Cardiac muscle cell (in vitro differentiated cells and primary cell): ENCODE measurements at regions not wholly inside any gene's neighbourhood (a gene's known extent, or its start where the extent isn't known, plus 50 kb on each side); places are given as distances from the start of the nearest gene placed in this dataset.

ENCODE experiments used
- DNase-seq, 2 donors: peaks; one replicate each; pipeline versions ENCODE4 v3.0.0 to v3.0.0-alpha.2; 2010 to 2017; ENCODE audit warnings: low read depth in 1 of 2, low spot score in 1 of 2
- H3K27ac ChIP-seq: fragments of 200-600 bp; sonication (generic); 2 replicates; pipeline ENCODE4 v1.5.1; 2016
- H3K27me3 ChIP-seq: fragments of 200-600 bp; sonication (generic); 2 replicates; pipeline ENCODE4 v1.6.0; 2016; ENCODE audit warnings: control low read depth
- H3K36me3 ChIP-seq: fragments of 200-600 bp; sonication (generic); 2 replicates; pipeline ENCODE4 v1.5.1; 2016; ENCODE audit warnings: control low read depth
- H3K4me1 ChIP-seq: fragments of 200-600 bp; sonication (generic); 2 replicates; pipeline ENCODE4 v1.8.1; 2017; ENCODE audit warnings: low read depth, mild to moderate bottlenecking, mixed run types
- H3K4me3 ChIP-seq: fragments of 200-600 bp; sonication (generic); 2 replicates; pipeline ENCODE4 v1.5.1; 2016; ENCODE audit warnings: mild to moderate bottlenecking
- H3K9me3 ChIP-seq: fragments of 200-600 bp; sonication (generic); 2 replicates; pipeline ENCODE4 v1.5.1; 2017; ENCODE audit warnings: low read depth, mild to moderate bottlenecking, control low read depth
- TF ChIP-seq, protein P1 (sequence below): IDR thresholded peaks from 2 replicates; pipeline ENCODE4 v1.5.1; 2012; ENCODE audit warnings: low read depth, mild to moderate bottlenecking, low read length

DNA sequence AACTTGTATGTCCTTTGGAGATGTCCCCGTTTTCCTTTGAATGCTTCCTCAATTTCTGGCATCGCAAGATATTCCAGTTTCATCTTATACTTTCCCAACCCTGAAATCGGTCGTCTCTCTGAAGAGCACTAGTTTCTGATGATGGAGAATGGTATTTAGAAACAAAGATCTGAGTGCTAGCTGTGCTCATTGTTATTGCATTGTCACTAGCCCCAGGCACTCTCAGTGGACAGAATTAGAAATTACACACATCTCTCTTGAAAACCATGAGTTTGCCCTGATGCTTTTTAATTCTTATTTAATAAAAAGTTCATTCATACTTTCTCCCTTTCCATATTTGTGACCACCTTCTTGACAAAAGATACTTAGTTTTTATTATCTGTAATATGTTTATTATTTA is 67.7 kb downstream of the C9orf152 start:
- DNase-seq, result no peak
- H3K9me3 ChIP-seq, result no peaks in the 10 kb centered on the region
- no peak overlapping the region for H3K27ac ChIP-seq
- H3K4me3 ChIP-seq, result no peak overlapping the region
- TF ChIP-seq, protein P1, sequence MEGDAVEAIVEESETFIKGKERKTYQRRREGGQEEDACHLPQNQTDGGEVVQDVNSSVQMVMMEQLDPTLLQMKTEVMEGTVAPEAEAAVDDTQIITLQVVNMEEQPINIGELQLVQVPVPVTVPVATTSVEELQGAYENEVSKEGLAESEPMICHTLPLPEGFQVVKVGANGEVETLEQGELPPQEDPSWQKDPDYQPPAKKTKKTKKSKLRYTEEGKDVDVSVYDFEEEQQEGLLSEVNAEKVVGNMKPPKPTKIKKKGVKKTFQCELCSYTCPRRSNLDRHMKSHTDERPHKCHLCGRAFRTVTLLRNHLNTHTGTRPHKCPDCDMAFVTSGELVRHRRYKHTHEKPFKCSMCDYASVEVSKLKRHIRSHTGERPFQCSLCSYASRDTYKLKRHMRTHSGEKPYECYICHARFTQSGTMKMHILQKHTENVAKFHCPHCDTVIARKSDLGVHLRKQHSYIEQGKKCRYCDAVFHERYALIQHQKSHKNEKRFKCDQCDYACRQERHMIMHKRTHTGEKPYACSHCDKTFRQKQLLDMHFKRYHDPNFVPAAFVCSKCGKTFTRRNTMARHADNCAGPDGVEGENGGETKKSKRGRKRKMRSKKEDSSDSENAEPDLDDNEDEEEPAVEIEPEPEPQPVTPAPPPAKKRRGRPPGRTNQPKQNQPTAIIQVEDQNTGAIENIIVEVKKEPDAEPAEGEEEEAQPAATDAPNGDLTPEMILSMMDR, result no peak
- no peaks in the 10 kb centered on the region for H3K27me3 ChIP-seq
- H3K36me3 ChIP-seq, result peaks cover 22% of the 10 kb centered on the region
- H3K4me1 ChIP-seq, result peaks cover 26% of the 10 kb centered on the region

DNA sequence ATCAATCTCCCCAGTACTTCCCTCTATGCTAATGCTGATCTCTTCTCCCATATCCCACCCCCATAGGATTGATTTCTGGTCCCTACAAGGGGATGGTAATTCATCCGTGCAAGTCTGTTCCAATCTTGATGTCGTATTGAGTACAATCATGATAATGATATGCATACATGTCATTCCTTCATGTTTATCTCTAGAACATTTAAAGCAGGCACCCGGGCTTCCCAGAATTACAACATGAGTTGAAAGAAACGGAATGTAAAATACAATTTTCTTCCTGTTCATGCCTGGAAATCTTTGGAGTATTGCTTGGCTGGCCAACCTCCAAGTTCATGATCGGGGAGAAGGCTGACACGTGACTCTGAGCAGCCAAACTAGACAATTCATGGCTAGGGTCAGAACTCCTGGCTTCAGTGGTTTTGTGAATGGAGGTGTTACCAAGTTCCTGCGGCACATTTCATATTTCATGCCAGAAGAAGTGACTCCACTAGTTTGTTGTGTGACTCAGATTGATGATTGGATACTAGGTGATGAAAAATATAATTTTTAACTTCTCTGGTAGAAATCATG is 66.6 kb downstream of the C9orf152 start:
- Histone ChIP-seq H3K4me1 (peaks cover 26% of the 10 kb centered on the region), H3K36me3 (peaks cover 19% of the 10 kb centered on the region), H3K4me3 (no peak overlapping the region), H3K27me3 (no peaks in the 10 kb centered on the region), H3K27ac (no peak overlapping the region), H3K9me3 (no peaks in the 10 kb centered on the region)
- TF ChIP-seq, protein P1, result no peak
- DNase-seq, result peak in 1 of 2 donors; percentile 93

DNA sequence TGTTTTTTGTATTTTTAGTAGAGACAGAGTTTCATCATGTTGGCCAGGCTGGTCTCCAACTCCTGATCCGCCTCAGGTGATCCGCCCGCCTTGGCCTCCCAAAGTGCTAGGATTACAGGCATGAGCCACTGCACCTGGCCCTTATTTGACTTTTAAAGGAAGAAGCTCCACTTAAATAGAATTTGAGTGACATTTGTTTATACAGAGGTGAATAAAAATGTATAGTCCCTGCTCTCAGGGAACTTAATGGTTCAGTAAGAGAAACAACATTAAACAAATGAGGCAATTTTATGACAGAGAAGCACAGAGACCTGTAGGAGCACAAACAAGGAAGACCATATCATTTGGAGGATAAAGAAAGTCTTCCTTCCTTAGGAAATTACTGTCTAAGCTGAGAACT is 65.7 kb downstream of the C9orf152 start:
- Histone ChIP-seq H3K27ac (no peak overlapping the region), H3K4me3 (no peak overlapping the region)

DNA sequence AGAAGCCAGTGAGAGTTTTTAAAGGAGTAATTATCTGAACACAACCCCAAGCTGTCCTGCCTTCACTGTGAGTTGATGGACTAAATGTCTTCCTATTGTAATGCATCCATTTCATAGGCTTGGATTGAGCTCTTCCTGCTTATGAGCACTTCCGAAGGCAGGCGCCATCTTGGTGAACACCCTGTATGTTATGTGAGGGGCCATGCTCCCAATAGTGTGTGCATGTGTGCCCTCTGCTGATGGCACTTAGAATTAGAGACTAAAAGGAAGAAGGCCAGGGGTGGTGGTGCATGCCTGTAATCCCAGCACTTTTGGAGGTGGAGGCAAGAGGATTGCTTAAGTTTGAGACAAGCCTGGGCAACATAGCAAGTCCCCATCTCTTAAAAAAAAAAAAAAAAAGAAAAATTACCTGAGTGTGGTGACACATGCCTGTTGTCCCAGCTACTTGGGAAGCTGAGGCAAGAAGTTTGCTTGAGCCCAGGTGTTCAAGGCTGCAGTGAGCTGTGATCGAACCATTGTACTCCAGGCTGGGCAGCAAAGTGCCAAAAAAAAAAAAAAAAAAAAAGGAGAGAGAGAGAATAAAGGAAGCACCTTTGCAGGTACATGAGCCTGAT is 65.0 kb downstream of the C9orf152 start:
- TF ChIP-seq, protein P1, result peak; percentile 2
- DNase-seq, result peak in 1 of 2 donors; percentile 30
- H3K36me3 ChIP-seq, result peaks cover 13% of the 10 kb centered on the region
- H3K9me3 ChIP-seq, result no peaks in the 10 kb centered on the region
- peak overlapping the region; percentile 54 for H3K27ac ChIP-seq
- no peak overlapping the region for H3K4me3 ChIP-seq
- no peaks in the 10 kb centered on the region for H3K27me3 ChIP-seq
- H3K4me1 ChIP-seq, result peaks cover 26% of the 10 kb centered on the region

More for the DNA sequence above, 65.7 kb downstream of the C9orf152 start:
- Histone ChIP-seq H3K27me3 (no peaks in the 10 kb centered on the region), H3K9me3 (no peaks in the 10 kb centered on the region), H3K36me3 (peaks cover 14% of the 10 kb centered on the region), H3K4me1 (peaks cover 26% of the 10 kb centered on the region)
- TF ChIP-seq, protein P1, result no peak
- DNase-seq, result no peak

DNA sequence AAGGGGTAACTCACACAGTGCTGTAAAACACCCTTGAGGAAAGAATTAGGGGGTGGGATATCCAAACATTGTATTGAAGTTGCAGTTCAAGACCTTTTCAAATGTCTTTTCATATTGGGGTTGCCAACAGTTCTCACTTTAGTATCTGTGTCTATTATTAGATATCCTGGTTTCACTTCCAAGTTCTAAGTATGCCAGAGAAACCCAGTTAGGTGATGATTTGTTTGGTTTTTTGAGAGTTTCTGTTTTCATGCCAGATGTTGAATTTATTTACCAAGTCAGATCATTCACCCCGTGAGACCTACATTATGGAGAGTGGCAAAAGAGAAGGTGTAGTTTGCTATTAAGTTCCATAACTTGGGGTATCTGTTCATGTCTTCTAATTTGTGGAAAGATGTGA is 64.5 kb downstream of the C9orf152 start:
- H3K4me1 ChIP-seq, result peaks cover 26% of the 10 kb centered on the region
- no peaks in the 10 kb centered on the region for H3K27me3 ChIP-seq
- no peaks in the 10 kb centered on the region for H3K9me3 ChIP-seq
- DNase-seq, result peak in 1 of 2 donors; percentile 35
- TF ChIP-seq, protein P1, result no peak
- H3K27ac ChIP-seq, result peak overlapping the region; percentile 54
- H3K36me3 ChIP-seq, result peaks cover 8% of the 10 kb centered on the region
- no peak overlapping the region for H3K4me3 ChIP-seq
